Duodenal mucosa (tissue), 2 donors: ENCODE measurements at regions not wholly inside any gene's neighbourhood (a gene's known extent, or its start where the extent isn't known, plus 50 kb on each side); places are given as distances from the start of the nearest gene placed in this dataset.
"Not testable (repeated sequence)": the region's sequence is repeated elsewhere in the genome, so short reads cannot be mapped to it uniquely, and the experiment has no call there.

ENCODE experiments used
- H3K27ac ChIP-seq: one replicate; pipeline ENCODE4 v1.7.0; 2013; ENCODE audit warnings: low read depth, low read length
- H3K27me3 ChIP-seq, 2 donors: one replicate each; pipeline ENCODE4 v1.7.0; 2013; ENCODE audit warnings: low read length in 2 of 2, control low read depth in 1 of 2; ENCODE audit not compliant: insufficient read depth in 2 of 2, control insufficient read depth in 1 of 2
- H3K36me3 ChIP-seq, 2 donors: one replicate each; pipeline ENCODE4 v1.7.0; 2013; ENCODE audit warnings: low read length in 2 of 2, control low read depth in 1 of 2; ENCODE audit not compliant: insufficient read depth in 2 of 2, control insufficient read depth in 1 of 2
- H3K4me1 ChIP-seq, 2 donors: one replicate each; pipeline ENCODE4 v1.7.0; 2013; ENCODE audit warnings: low read length in 2 of 2, control low read depth in 1 of 2; ENCODE audit not compliant: insufficient read depth in 2 of 2, control insufficient read depth in 1 of 2
- H3K4me3 ChIP-seq, 2 donors: one replicate each; pipeline ENCODE4 v1.7.0; 2013; ENCODE audit warnings: low read length in 2 of 2, low read depth in 1 of 2
- H3K9ac ChIP-seq, 2 donors: one replicate each; pipeline ENCODE4 v1.7.0; 2013; ENCODE audit warnings: low read length in 2 of 2, low read depth in 1 of 2
- H3K9me3 ChIP-seq, 2 donors: one replicate each; pipeline ENCODE4 v1.7.0; 2013; ENCODE audit warnings: low read length in 2 of 2, control low read depth in 1 of 2; ENCODE audit not compliant: control insufficient read depth in 1 of 2

- Histone ChIP-seq H3K4me3 (no peak overlapping the region), H3K27ac (no peak overlapping the region), H3K9me3 (no peaks in the 10 kb centered on the region), H3K4me1 (no peaks in the 10 kb centered on the region), H3K27me3 (no peaks in the 10 kb centered on the region), H3K36me3 (no peaks in the 10 kb centered on the region), H3K9ac (no peak overlapping the region)
These were observed 459.7 kb downstream of the RBFOX1 start for GRCh38 chr16:7792346-7792745.

GRCh38 chr16:7791028-7791590 lies 458.5 kb downstream of the RBFOX1 start:
- Histone ChIP-seq H3K9ac (no peak overlapping the region), H3K27me3 (no peaks in the 10 kb centered on the region), H3K4me3 (no peak overlapping the region), H3K27ac (no peak overlapping the region), H3K4me1 (no peaks in the 10 kb centered on the region), H3K9me3 (no peaks in the 10 kb centered on the region), H3K36me3 (no peaks in the 10 kb centered on the region)

GRCh38 chr16:7775072-7775488 lies 442.4 kb downstream of the RBFOX1 start:
- no peak overlapping the region for H3K27ac ChIP-seq
- H3K4me3 ChIP-seq, result no peak overlapping the region
- no peaks in the 10 kb centered on the region for H3K27me3 ChIP-seq
- no peaks in the 10 kb centered on the region for H3K9me3 ChIP-seq
- H3K36me3 ChIP-seq, result no peaks in the 10 kb centered on the region
- no peak overlapping the region for H3K9ac ChIP-seq
- no peaks in the 10 kb centered on the region for H3K4me1 ChIP-seq

GRCh38 chr16:7772722-7773121 lies 440.1 kb downstream of the RBFOX1 start:
- Histone ChIP-seq H3K4me1 (no peaks in the 10 kb centered on the region), H3K27ac (no peak overlapping the region), H3K36me3 (no peaks in the 10 kb centered on the region), H3K27me3 (no peaks in the 10 kb centered on the region), H3K9ac (no peak overlapping the region), H3K4me3 (no peak overlapping the region), H3K9me3 (no peaks in the 10 kb centered on the region)

GRCh38 chr16:7769091-7769490 lies 436.4 kb downstream of the RBFOX1 start:
- H3K4me3 ChIP-seq, H3K4me1 ChIP-seq, H3K27ac ChIP-seq, H3K9ac ChIP-seq, H3K9me3 ChIP-seq, H3K27me3 ChIP-seq, H3K36me3 ChIP-seq: not testable (repeated sequence)

- no peak overlapping the region for H3K9ac ChIP-seq
- no peak overlapping the region for H3K27ac ChIP-seq
- H3K4me3 ChIP-seq, result no peak overlapping the region
- no peaks in the 10 kb centered on the region for H3K4me1 ChIP-seq
- no peaks in the 10 kb centered on the region for H3K36me3 ChIP-seq
- H3K9me3 ChIP-seq, result no peaks in the 10 kb centered on the region
- H3K27me3 ChIP-seq, result no peaks in the 10 kb centered on the region
These were observed 432.5 kb downstream of the RBFOX1 start for GRCh38 chr16:7765079-7765550.

GRCh38 chr16:7763111-7763510 lies 430.5 kb downstream of the RBFOX1 start:
- Histone ChIP-seq H3K9ac (no peak overlapping the region), H3K27ac (no peak overlapping the region), H3K9me3 (no peaks in the 10 kb centered on the region), H3K4me1 (no peaks in the 10 kb centered on the region), H3K27me3 (no peaks in the 10 kb centered on the region), H3K4me3 (no peak overlapping the region), H3K36me3 (no peaks in the 10 kb centered on the region)
